Mucosa of descending colon (tissue), 3 donors: ENCODE measurements at regions not wholly inside any gene's neighbourhood (a gene's known extent, or its start where the extent isn't known, plus 50 kb on each side); places are given as distances from the start of the nearest gene placed in this dataset.

Experiments
- ATAC-seq: fragments of 200-7000 bp; cut with Tn5 transposase; one replicate; pipeline ENCODE4 v1.9.1; 2020; ENCODE audit warnings: mild to moderate bottlenecking, moderate library complexity
- DNase-seq, 3 donors: peaks; one replicate each; pipeline ENCODE4 v3.0.0-alpha.2; 2020
- H3K36me3 ChIP-seq: fragments of 200-600 bp; one replicate; pipeline ENCODE4 v1.8.0; 2021; ENCODE audit warnings: low read depth, mild to moderate bottlenecking
- H3K4me1 ChIP-seq: fragments of 200-600 bp; one replicate; pipeline ENCODE4 v1.8.0; 2021; ENCODE audit warnings: low read depth, mild to moderate bottlenecking
- H3K4me3 ChIP-seq: fragments of 200-600 bp; one replicate; pipeline ENCODE4 v1.8.0; 2021; ENCODE audit warnings: mild to moderate bottlenecking
- H3K9me3 ChIP-seq: fragments of 200-600 bp; one replicate; pipeline ENCODE4 v1.8.0; 2021; ENCODE audit warnings: mild to moderate bottlenecking
- CTCF ChIP-seq: fragments of 200-600 bp; IDR thresholded peaks from one replicate; pipeline ENCODE4 v1.8.0; 2022; ENCODE audit warnings: antibody characterized with exemption, mild to moderate bottlenecking
- intact Hi-C, 2 donors: fragments of 100-400 bp; cut with DNase I in 1 of 2; cut with micrococcal nuclease in 1 of 2; formaldehyde crosslinking; loops; one replicate each; pipeline versions ENCODE4 v1.11.0 to v1.11.1; 2022; cut with DNase I, micrococcal nuclease
- donor health status: DM: no; HTN: no; CAD: no; lungs with moderate emphysema.
- donor health status: DM: no; HTN: no; CAD: no.
- donor health status: DM: no; HTN: yes; CAD: no.

- H3K36me3 ChIP-seq: no peaks in the 10 kb centered on the region
These were observed 133.8 kb upstream of the LMO4 start for GRCh38 chr1:87194856-87195255.

GRCh38 chr1:87196110-87196827 lies 132.4 kb upstream of the LMO4 start:
- H3K9me3 ChIP-seq: no peaks in the 10 kb centered on the region
- H3K4me1 ChIP-seq: no peaks in the 10 kb centered on the region
- H3K4me3 ChIP-seq: no peak overlapping the region
- no peaks in the 10 kb centered on the region for H3K36me3 ChIP-seq
- no peak for DNase-seq
- ATAC-seq: no peak
- intact Hi-C loops: no loop called here
- no peak for TF ChIP-seq CTCF

More at GRCh38 chr1:87194856-87195255, 133.8 kb upstream of the LMO4 start:
- DNase-seq (no peak), ATAC-seq (no peak)
- Histone ChIP-seq H3K4me1 (no peaks in the 10 kb centered on the region), H3K9me3 (no peaks in the 10 kb centered on the region), H3K4me3 (no peak overlapping the region)
- TF ChIP-seq CTCF: no peak
- intact Hi-C loops: no loop called here

GRCh38 chr1:87197156-87197555 lies 131.5 kb upstream of the LMO4 start:
- ATAC-seq (no peak), DNase-seq (no peak)
- intact Hi-C loops: no loop called here
- H3K36me3 ChIP-seq: no peaks in the 10 kb centered on the region
- H3K4me3 ChIP-seq: no peak overlapping the region
- no peaks in the 10 kb centered on the region for H3K4me1 ChIP-seq
- TF ChIP-seq CTCF: no peak
- H3K9me3 ChIP-seq: no peaks in the 10 kb centered on the region

- H3K36me3 ChIP-seq: no peaks in the 10 kb centered on the region
- no peaks in the 10 kb centered on the region for H3K4me1 ChIP-seq
- no peak for DNase-seq
- ATAC-seq: no peak
- intact Hi-C loops: no loop called here
- TF ChIP-seq CTCF: no peak
- no peak overlapping the region for H3K4me3 ChIP-seq
- no peaks in the 10 kb centered on the region for H3K9me3 ChIP-seq
These were observed 131.0 kb upstream of the LMO4 start for GRCh38 chr1:87197641-87198040.

- Histone ChIP-seq H3K9me3 (no peaks in the 10 kb centered on the region), H3K4me1 (no peaks in the 10 kb centered on the region), H3K36me3 (no peaks in the 10 kb centered on the region), H3K4me3 (no peak overlapping the region)
- intact Hi-C loops: no loop called here
- peak; percentile 69 for ATAC-seq
- peak in 2 of 3 donors; percentile 23 to 50 for DNase-seq
- TF ChIP-seq CTCF: no peak
These were observed 127.6 kb upstream of the LMO4 start for GRCh38 chr1:87200875-87201638.
